Cardiac muscle cell (in vitro differentiated cells and primary cell): ENCODE measurements at regions not wholly inside any gene's neighbourhood (a gene's known extent, or its start where the extent isn't known, plus 50 kb on each side); places are given as distances from the start of the nearest gene placed in this dataset.
"Not testable (repeated sequence)": the region's sequence is repeated elsewhere in the genome, so short reads cannot be mapped to it uniquely, and the experiment has no call there.

Source experiments
- DNase-seq, 2 donors: peaks; one replicate each; pipeline versions ENCODE4 v3.0.0 to v3.0.0-alpha.2; 2010 to 2017; ENCODE audit warnings: low read depth in 1 of 2, low spot score in 1 of 2
- H3K27ac ChIP-seq: fragments of 200-600 bp; sonication (generic); 2 replicates; pipeline ENCODE4 v1.5.1; 2016
- H3K27me3 ChIP-seq: fragments of 200-600 bp; sonication (generic); 2 replicates; pipeline ENCODE4 v1.6.0; 2016; ENCODE audit warnings: control low read depth
- H3K36me3 ChIP-seq: fragments of 200-600 bp; sonication (generic); 2 replicates; pipeline ENCODE4 v1.5.1; 2016; ENCODE audit warnings: control low read depth
- H3K4me1 ChIP-seq: fragments of 200-600 bp; sonication (generic); 2 replicates; pipeline ENCODE4 v1.8.1; 2017; ENCODE audit warnings: low read depth, mild to moderate bottlenecking, mixed run types
- H3K4me3 ChIP-seq: fragments of 200-600 bp; sonication (generic); 2 replicates; pipeline ENCODE4 v1.5.1; 2016; ENCODE audit warnings: mild to moderate bottlenecking
- H3K9me3 ChIP-seq: fragments of 200-600 bp; sonication (generic); 2 replicates; pipeline ENCODE4 v1.5.1; 2017; ENCODE audit warnings: low read depth, mild to moderate bottlenecking, control low read depth
- CTCF ChIP-seq: IDR thresholded peaks from 2 replicates; pipeline ENCODE4 v1.5.1; 2012; ENCODE audit warnings: low read depth, mild to moderate bottlenecking, low read length

- Histone ChIP-seq H3K9me3 (no peaks in the 10 kb centered on the region), H3K4me3 (no peak overlapping the region), H3K27me3 (no peaks in the 10 kb centered on the region), H3K36me3 (no peaks in the 10 kb centered on the region), H3K27ac (no peak overlapping the region), H3K4me1 (no peaks in the 10 kb centered on the region)
- TF ChIP-seq CTCF = no peak
- DNase-seq = no peak
These were observed 286.1 kb upstream of the PMFBP1 start for GRCh38 chr16:72458035-72458434.

GRCh38 chr16:72457243-72457940, 285.4 kb upstream of the PMFBP1 start:
- H3K4me3 ChIP-seq = no peak overlapping the region
- no peaks in the 10 kb centered on the region for H3K9me3 ChIP-seq
- H3K27me3 ChIP-seq = no peaks in the 10 kb centered on the region
- no peak overlapping the region for H3K27ac ChIP-seq
- no peak for TF ChIP-seq CTCF
- DNase-seq = no peak
- no peaks in the 10 kb centered on the region for H3K4me1 ChIP-seq
- no peaks in the 10 kb centered on the region for H3K36me3 ChIP-seq

GRCh38 chr16:72455743-72456659, 284.0 kb upstream of the PMFBP1 start:
- no peaks in the 10 kb centered on the region for H3K36me3 ChIP-seq
- no peaks in the 10 kb centered on the region for H3K9me3 ChIP-seq
- H3K4me1 ChIP-seq = no peaks in the 10 kb centered on the region
- peak in 1 of 2 donors; percentile 11 for DNase-seq
- H3K27ac ChIP-seq = no peak overlapping the region
- H3K27me3 ChIP-seq = no peaks in the 10 kb centered on the region
- TF ChIP-seq CTCF = no peak
- no peak overlapping the region for H3K4me3 ChIP-seq

- H3K4me3 ChIP-seq, H3K27ac ChIP-seq, H3K27me3 ChIP-seq, DNase-seq, H3K9me3 ChIP-seq, H3K4me1 ChIP-seq, H3K36me3 ChIP-seq: not testable (repeated sequence)
These were observed 281.9 kb upstream of the PMFBP1 start for GRCh38 chr16:72453856-72454255.

GRCh38 chr16:72444696-72445095, 272.7 kb upstream of the PMFBP1 start:
- TF ChIP-seq CTCF = no peak
- H3K4me1 ChIP-seq = no peaks in the 10 kb centered on the region
- H3K9me3 ChIP-seq = no peaks in the 10 kb centered on the region
- H3K27ac ChIP-seq = no peak overlapping the region
- no peaks in the 10 kb centered on the region for H3K36me3 ChIP-seq
- no peaks in the 10 kb centered on the region for H3K27me3 ChIP-seq
- no peak for DNase-seq
- H3K4me3 ChIP-seq = no peak overlapping the region

- H3K27me3 ChIP-seq = no peaks in the 10 kb centered on the region
- no peak for TF ChIP-seq CTCF
- no peaks in the 10 kb centered on the region for H3K36me3 ChIP-seq
- H3K27ac ChIP-seq = no peak overlapping the region
- no peak overlapping the region for H3K4me3 ChIP-seq
- no peaks in the 10 kb centered on the region for H3K9me3 ChIP-seq
- DNase-seq = no peak
- no peaks in the 10 kb centered on the region for H3K4me1 ChIP-seq
These were observed 271.9 kb upstream of the PMFBP1 start for GRCh38 chr16:72443809-72444208.
